HG03460 (cell line): ENCODE measurements at regions not wholly inside any gene's neighbourhood (a gene's known extent, or its start where the extent isn't known, plus 50 kb on each side); places are given as distances from the start of the nearest gene placed in this dataset.
A peak's percentile ranks its signal among the peaks of the same experiment; 100 is the strongest.
"Not testable (repeated sequence)": the region's sequence is repeated elsewhere in the genome, so short reads cannot be mapped to it uniquely, and the experiment has no call there.

Source experiments
- ATAC-seq: cut with Tn5 transposase; IDR thresholded peaks from one replicate; pipeline ENCODE4 v1.9.1; 2021; ENCODE audit not compliant: unreplicated experiment

DNA sequence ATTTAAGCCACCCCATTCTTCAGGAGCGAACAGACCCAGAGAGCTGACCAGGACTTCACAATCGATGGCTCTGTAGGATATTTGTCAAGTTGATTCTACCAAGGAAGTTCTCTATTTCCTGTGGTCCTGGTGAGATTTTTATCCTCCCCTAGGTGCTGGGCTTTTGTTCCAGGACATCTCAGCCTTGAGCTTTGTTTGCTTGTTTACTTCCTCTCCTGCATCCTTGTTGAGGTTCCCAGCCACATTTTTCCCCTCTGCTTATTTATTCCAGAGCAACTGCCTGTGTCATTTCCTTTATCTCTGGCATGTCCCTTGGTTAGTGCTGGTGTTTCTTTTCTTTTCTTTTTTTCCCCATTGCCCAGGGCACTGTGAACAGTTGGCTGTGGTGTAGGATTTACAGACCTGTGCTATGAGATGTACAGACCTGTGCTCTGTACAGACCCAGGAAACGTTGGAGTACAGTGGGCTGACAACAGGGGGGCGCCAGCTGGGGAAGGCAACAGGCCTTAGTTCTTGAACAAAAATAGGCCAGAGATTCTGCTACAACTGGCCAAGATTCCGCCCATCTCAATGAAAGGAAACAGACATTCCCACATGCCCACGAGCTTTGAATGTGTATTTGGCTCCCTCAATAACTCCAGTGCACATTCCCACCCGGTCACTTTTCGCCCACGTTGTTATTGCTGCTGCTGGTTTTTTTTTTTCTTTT, 235.9 kb upstream of the DDI1 start:
- ATAC-seq = no peak

DNA sequence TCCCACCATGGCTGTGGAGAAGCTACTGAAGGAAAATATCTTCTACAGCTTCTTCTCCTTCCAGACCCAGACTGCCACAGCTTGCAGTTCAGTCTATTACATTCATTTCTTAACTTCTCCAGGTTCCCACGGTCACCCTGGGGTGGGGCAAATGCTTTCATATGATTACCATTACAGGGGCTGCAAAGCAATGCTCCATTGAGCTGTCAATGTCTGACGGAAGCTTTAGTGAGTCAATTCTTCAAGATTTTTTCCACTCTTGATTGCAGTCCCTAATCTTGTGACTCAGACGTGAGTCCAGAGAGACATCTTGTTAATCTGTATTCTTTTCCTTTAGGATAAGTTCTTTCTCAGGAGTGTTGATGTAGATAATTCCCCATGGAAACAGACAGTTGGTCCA, 233.4 kb upstream of the DDI1 start:
- ATAC-seq = no peak

DNA sequence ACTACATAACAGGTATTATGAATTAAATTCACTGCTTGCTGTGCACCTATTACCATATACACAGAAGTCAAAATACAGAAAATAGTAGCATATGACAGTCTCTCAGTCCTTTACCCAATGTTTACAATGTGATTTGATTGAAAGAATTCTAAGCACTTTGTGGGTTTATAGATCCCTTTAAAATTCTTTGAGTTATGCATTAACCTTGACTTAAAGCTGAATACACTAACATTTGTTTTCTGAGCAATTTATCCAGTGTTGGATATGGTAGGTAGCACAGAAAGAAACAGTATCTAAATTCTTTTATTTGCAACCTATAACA, 230.8 kb upstream of the DDI1 start:
- ATAC-seq = no peak

DNA sequence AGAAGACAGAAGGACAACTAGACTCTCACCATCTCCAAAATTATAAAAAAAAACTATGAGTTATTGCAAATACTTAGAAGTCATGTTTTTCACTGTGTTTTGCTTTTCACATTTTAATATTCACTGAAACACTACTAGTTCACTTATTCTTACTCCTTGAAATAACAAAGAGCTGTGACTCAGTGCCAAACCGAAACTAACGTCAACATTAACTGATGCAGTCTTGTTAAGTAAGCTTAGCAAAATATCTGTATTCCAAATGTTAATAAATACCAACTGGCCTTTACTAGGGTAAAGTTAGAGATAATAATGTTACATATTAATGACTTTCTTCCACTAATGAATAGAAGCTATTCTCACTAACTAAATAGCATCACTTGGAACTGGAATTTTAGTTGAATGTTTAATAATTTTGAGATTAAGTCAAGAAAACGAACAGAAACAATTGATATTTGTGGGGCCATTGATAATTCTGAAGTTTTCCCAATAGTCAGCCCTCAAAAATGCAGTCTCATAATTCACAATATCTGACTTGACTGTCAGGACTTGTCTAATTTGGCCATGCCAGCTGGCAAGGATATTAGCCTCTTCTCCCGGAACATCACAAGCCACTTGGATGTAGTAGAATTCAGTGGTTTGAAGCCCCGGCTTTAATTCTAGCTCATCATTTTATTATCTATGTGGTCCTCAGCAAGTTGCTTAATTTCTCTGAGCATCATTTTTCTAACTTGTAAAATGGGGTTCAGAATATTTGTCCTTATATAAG, 230.1 kb upstream of the DDI1 start:
- no peak for ATAC-seq

DNA sequence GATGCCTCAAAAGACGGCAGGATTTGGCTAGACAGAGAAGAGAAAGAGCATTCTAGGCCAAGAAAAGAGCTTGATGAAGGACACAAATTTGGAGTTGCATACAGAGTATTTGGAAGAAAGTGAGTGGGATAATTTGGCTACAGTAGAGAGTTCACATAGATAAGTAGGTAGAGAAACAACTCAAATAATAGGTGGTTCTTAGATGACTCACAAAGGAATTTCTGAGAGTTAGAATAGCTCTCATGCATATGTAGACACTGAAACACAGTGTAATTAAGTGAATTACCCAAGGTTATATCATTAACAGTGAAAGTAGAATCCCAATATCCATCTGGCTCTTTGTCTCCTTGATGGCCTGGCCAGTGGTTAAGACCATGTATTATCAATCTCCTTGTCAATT, 228.6 kb upstream of the DDI1 start:
- no peak for ATAC-seq

DNA sequence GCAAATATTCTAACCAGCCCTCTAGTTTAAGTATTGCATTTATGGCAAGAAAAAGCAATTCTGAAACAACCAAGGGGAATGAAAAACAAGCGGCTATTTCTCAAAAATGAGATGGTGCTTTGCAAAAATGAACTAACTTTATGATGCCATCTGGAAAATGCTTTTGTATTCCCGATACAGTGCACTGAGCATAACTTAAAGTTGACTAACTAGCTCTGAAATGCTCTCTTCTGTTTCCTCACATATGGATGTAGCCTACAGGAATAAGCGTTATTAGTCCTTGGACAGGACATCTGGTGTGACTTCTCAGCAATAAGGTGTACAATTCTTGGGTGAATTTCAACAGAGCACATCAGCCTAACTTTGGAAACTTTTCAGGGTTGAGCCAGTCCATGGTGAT, 228.2 kb upstream of the DDI1 start:
- ATAC-seq = no peak

DNA sequence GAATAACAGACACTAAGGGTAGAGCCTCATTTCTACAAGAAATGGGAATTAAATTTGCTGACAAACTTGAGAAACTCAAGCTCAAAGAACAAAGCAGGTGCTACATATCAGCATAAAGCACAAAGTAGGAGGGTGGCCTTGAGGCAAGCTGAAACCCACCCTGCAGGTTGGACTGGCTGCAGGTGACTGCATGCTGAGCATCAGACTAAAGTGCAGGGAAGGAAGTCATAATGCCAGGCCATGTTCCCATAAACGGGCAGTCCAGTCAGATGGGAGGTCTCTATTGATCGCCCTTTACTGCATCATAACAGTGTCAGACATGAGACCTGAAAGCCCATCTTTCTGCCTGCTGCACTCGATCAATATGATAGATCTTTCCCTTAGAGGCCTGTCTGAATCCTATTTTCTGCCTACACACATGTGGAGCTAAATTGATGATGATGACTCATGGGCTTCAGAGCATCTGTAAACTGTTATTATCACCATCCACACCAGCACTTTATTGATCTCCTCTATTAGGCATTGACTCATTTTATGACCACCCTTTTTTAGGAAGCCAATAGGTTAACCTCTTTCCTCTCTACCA, 224.5 kb upstream of the DDI1 start:
- no peak for ATAC-seq

DNA sequence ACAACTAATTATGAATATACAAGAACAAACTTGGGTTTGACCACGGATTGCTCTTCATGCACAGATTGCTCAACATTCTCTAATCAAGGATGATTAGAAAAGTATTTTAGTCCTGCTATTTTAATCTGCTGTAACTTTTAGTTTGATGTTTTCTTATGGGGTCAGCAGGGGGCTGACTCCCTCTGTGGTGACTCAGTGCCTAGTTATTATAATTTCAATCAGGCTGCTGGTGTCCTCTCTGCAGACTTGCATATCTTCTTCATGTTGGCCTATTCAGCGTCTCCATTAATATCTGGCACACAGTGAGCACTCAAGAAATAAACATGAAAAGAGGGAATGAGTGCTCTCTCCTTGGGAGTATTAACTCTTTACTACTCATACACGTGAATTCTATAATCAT, 223.8 kb upstream of the DDI1 start:
- no peak for ATAC-seq

DNA sequence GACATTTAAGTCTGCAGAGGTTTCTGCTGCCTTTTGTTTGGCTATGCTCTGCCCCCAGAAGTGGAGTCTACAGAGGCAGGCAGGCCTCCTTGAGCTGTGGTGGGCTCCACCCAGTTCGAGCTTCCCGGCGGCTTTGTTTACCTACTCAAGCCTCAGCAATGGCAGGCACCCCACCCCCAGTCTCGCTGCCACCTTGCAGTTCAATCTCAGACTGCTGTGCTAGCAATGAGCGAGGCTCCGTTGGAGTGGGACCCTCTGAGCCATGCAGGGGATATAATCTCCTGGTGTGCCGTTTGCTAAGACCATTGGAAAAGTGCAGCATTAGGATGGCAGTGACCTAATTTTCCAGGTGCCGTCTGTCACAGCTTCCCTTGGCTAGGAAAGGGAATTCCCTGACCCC, 216.1 kb upstream of the DDI1 start:
- ATAC-seq = not testable (repeated sequence)

DNA sequence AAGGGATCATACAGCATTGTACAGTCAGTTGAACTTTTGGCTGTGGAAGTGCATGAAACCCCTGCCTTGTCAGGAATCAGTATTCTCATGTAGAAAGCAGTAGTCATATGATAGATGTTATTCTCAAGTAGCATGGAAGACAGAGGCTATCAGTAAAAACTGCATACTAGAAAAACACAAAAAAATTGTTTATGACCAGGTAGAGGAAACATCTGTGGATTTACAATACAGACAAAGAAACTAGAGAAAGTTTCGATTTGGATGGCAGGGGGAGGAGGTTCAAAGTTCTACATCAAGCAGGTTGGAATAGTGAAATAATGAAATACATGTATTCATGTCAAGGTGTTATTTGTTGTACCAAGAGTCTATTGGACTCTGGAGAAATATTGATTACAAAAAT, 212.3 kb upstream of the DDI1 start:
- no peak for ATAC-seq

DNA sequence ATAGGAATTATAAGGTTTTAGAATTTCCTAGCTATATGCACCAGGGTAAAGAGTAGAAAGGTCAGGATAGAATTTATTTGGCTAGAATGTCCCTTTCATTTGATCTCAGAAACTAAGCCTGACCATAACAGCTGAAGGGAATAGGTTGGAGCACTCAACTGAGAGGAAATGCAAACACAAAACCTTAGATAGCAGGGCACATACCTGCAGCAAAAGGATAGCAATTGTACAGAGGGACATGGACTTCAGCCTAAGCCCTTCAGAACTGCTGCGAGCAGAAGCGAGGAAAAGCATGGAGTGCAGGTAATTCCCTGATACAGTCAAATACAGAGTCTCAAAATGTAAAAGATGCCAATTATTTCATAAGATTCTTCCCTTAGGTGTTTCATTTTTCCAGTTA, 211.0 kb upstream of the DDI1 start:
- no peak for ATAC-seq

DNA sequence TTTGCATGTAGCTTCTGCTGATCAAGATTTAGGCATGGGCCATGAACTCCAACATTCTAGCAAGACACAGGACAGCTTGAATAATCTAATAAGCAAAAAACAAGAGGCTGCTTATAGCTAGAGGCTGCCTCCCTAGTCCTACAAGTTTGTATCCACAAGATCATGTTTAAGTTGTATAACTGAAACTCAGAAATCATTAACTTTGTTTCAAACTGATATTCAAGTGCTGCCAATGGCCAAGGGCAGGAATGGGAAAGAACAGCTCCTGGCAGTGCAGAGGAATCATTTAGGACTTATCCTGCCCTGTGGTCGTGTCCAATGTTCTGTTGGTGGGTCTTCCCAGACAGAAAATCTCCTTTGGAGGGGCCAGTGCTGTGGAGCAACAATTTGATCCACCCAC, 209.6 kb upstream of the DDI1 start:
- no peak for ATAC-seq

DNA sequence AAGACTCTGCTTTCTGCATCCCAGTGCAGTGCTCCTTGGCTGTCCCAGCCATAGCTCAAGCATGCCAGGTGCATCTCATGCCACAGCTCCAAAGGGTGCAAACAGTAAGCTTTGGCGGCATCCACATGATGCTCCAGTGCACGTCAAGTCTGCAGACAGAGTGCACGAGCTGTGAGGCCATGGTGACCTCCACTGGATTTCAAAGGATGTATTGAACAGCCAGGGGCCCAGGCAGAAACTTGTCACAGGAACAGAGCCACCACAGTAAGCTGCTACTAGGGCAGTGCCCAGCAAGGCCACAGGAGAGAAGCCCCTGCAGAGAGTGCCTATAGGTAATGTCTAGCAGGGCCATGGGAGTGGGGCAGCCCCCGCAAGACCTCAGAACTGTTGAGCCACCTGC, 206.8 kb upstream of the DDI1 start:
- ATAC-seq = no peak

DNA sequence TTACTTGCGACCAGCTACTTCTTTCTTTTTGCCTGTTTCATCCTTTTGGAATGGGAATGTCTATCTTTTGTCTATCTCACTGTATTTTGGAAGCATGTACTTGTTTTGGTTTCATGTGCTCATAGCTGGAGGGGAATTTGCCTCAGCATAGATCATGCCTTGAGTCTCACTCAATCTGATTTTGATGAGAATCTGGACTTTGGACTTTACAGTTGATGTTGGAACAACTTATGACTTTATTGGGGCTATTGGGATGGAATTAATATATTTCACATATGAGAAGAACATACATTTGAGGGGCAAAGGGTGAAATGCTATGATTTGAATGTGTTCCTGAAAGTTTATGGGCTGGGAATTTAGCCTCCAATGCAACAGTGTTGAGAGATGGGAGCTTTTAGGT, 206.2 kb upstream of the DDI1 start:
- ATAC-seq = no peak

DNA sequence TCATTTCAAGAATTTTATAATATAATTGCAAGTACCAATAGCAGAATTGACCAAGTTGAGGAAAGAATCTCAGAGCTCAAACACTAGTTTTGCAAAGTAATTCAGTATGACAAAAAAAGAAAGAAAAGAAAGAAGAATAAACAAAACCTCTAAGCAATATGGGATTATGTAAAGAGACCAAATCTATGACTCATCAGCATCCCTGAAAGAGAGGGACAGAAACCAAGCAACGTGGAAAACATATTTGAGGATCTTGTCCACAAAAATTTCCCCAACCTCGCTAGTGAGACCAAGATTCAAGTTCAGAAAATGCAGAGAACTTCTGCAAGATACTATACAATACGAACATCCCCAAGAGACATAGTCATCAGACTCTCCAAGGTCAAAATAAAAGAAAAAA, 203.7 kb upstream of the DDI1 start:
- no peak for ATAC-seq

DNA sequence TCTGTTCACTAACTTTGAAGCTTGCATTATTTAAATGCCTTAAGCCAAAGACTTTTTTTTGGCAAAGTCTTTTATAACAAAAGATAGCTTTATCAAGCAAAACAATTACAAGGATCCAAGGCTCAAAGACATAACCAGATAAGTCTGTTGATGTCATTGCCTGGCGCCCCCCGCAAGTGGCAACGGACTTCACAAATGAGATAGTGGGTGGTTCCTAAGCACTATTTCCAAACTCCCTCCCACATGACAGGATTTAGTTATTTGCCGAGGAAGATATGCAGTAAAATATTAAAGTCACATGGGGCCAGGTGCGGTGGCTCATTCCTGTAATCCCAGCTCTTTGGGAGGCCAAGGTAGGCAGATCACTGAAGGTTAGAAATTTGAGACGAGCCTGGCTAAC, 194.2 kb upstream of the DDI1 start:
- no peak for ATAC-seq

DNA sequence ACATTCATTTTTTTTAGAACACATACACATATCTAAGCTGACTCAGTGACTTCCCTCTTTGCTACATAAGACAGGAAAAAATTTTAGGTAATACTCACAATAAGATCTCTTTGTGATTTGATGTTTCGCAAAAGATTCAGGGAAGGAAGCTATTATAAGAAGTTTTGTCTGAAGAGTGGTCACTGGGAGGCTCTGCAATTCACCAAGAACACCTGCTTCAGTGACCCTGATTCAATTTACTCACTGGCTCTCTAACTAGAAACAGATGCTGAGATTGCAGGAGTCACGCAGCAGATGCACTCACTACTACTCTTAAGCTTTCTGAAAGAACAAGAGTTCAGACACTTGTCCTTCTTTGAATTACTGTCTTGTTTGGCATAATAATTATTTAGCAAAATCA, 193.6 kb upstream of the DDI1 start:
- no peak for ATAC-seq

DNA sequence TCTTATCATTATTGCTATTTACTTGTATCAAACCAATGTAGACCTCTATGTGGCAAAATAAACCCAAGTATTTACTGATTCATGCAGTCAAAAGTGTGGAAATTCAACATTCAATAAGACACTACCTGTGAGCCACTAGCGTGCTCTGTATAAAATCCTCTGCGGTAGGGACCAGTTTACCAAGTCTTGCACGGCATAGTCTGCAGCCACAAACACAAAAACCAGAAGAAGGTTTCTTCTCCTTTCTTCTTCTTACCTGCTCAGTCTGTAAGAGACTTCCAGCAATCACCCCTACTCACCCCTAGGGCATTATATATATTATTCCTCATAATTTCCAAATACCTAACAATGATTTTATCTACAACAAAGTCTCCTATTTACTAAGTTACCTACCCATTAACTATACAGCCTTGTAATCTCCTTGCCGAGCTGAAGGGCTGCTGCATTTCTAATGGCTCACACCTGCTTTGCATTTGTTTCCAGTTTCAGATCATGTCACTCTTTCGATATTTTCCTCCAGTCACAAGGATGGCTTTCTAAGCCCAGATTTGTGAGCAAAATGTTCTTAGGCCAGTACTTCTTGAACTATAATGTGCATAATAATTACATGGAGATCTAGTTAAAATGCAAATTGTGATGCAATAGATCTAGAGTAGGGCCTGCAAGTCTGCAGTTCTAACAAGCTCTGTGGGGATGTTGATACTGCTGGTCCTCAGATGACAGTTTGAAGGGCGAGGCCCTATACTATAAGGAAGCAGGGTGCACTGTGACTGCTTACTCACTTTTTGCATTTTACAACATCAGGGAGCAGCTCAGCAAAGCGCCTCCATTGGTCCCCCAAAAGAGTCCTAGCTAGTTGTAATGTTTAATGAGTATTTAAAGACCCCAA, 191.9 kb upstream of the DDI1 start:
- ATAC-seq = peak; percentile 90

DNA sequence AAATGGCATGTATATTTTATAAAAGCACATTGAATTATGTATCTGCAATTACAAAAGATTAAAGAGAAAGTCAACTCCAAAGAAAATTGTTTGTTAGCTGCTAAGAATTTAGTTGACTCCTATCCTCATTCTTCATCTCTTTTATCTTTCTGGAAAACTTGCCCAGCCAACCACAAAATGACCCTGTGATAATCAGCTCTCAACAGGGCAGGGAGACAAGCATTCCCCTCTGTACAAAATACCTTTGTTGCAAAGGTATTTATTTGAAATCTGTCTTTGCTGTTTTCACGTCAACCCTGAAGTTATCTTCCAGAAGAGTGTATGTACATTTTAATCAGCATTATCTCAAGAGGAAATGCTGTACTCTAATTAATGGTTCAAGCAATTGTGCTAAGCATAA, 191.1 kb upstream of the DDI1 start:
- ATAC-seq = no peak

DNA sequence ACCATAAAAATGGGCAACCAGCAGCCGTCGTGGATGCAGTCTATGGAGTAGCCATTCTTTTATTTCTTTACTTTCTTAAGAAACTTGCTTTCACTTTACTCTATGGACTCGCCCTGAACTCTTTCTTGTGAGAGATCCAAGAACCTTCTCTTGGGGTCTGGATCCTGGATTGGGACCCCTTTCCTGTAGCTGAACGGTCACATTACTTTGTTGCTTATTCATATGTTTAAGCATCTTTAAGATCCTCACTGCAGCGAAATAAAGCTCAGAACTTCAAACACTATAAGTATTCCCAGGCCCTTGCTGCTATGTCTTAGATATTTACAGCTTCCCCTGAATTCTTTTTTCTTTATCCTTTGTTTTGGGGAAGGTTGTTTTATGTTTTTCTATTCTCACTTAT, 187.8 kb upstream of the DDI1 start:
- ATAC-seq = no peak

DNA sequence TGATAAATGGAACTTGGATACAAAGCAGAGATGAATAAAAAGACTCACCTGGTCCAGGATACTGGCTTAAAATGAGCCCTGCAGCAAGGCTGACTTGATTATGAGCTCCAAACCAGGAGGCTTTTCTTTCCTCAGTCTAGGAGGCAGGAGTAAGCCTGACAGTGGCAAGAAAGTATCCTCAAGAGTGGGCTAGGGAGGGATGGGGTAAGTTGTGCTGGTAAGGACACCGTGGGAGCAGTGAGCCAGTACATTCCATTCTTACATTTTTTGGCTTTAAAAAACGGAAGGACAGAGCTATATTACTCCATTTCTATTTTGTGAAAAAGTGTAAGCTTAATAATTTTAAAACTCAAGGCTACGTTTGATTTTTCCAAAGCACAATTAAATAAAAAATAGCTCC, 187.1 kb upstream of the DDI1 start:
- ATAC-seq = no peak
